Glutamatergic neuron (in vitro differentiated cells): ENCODE measurements at regions not wholly inside any gene's neighbourhood (a gene's known extent, or its start where the extent isn't known, plus 50 kb on each side); places are given as distances from the start of the nearest gene placed in this dataset.

ENCODE experiments used
- DNase-seq: peaks from one replicate; pipeline ENCODE4 v3.0.0; 2022
- H3K27ac Mint-ChIP-seq: one replicate; pipeline ENCODE4 v1.8.0; 2020; ENCODE audit warnings: mild to moderate bottlenecking, mixed read lengths, inconsistent platforms; ENCODE audit not compliant: unreplicated experiment
- H3K27me3 Mint-ChIP-seq: one replicate; pipeline ENCODE4 v1.8.0; 2020; ENCODE audit warnings: mild to moderate bottlenecking, moderate library complexity, mixed read lengths, inconsistent platforms; ENCODE audit not compliant: unreplicated experiment
- H3K36me3 Mint-ChIP-seq: one replicate; pipeline ENCODE4 v1.8.0; 2020; ENCODE audit warnings: mild to moderate bottlenecking, mixed read lengths, inconsistent platforms; ENCODE audit not compliant: unreplicated experiment
- H3K4me1 Mint-ChIP-seq: one replicate; pipeline ENCODE4 v1.8.0; 2020; ENCODE audit warnings: mild to moderate bottlenecking, low read depth, mixed read lengths, inconsistent platforms; ENCODE audit not compliant: unreplicated experiment
- H3K4me3 Mint-ChIP-seq: one replicate; pipeline ENCODE4 v1.8.0; 2020; ENCODE audit warnings: mild to moderate bottlenecking, mixed read lengths, inconsistent platforms; ENCODE audit not compliant: unreplicated experiment
- H3K9me3 Mint-ChIP-seq: one replicate; pipeline ENCODE4 v1.8.0; 2020; ENCODE audit warnings: mild to moderate bottlenecking, moderate library complexity, mixed read lengths, inconsistent platforms; ENCODE audit not compliant: unreplicated experiment
- TF ChIP-seq, protein P1 (sequence below): fragments of 200-600 bp; sonication (generic); IDR thresholded peaks from one replicate; pipeline ENCODE4 v1.5.0; 2021; ENCODE audit not compliant: partially characterized antibody, unreplicated experiment

DNA sequence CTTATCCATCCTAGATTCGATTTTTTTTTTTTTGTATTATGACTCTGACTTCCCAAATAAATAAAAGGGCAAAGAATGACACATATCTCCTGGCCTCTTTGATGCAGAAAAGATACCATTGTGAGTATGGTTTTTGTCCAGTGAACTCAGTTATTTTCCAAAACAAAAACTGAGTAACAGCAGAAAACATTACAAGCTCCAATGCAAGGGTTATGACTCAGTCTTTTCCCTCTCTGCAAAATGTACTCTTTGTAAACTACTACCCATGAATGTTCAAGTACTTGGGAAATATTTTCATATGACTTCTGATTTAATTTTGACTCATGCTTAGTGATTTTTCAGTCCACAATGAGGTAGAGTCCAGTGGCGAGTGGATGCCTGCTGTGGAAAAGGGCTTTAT, 355.3 kb downstream of the RNF144B start:
- TF ChIP-seq, protein P1, sequence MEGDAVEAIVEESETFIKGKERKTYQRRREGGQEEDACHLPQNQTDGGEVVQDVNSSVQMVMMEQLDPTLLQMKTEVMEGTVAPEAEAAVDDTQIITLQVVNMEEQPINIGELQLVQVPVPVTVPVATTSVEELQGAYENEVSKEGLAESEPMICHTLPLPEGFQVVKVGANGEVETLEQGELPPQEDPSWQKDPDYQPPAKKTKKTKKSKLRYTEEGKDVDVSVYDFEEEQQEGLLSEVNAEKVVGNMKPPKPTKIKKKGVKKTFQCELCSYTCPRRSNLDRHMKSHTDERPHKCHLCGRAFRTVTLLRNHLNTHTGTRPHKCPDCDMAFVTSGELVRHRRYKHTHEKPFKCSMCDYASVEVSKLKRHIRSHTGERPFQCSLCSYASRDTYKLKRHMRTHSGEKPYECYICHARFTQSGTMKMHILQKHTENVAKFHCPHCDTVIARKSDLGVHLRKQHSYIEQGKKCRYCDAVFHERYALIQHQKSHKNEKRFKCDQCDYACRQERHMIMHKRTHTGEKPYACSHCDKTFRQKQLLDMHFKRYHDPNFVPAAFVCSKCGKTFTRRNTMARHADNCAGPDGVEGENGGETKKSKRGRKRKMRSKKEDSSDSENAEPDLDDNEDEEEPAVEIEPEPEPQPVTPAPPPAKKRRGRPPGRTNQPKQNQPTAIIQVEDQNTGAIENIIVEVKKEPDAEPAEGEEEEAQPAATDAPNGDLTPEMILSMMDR = no peak
- Mint-ChIP-seq H3K36me3 (no peaks in the 10 kb centered on the region), H3K27me3 (no peaks in the 10 kb centered on the region), H3K27ac (no peak overlapping the region), H3K4me1 (no peaks in the 10 kb centered on the region), H3K9me3 (no peaks in the 10 kb centered on the region), H3K4me3 (no peak overlapping the region)
- DNase-seq = no peak

DNA sequence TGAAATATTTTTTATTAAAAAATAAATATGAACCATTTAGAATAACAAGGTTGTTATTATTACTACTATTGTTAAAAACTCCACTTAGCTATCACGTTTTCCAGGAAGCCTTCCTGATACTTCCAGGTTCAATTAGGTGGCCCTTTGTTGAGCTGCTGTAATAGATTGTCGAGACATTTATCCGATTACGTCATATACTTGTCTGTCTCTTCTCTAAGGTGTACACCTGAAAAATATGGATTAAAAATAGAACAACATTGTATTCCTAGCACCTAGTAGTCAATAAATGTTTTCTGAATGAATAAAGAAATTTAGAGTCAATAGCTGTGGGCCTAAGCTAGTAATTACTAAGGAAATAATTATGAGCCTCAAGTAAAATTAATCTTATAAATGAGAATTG, 359.6 kb downstream of the RNF144B start:
- Mint-ChIP-seq H3K9me3 (peaks cover 4% of the 10 kb centered on the region), H3K4me1 (peaks cover 5% of the 10 kb centered on the region), H3K27me3 (peaks cover 2% of the 10 kb centered on the region), H3K4me3 (no peak overlapping the region), H3K36me3 (no peaks in the 10 kb centered on the region), H3K27ac (no peak overlapping the region)
- DNase-seq = no peak
- TF ChIP-seq, protein P1 = no peak

DNA sequence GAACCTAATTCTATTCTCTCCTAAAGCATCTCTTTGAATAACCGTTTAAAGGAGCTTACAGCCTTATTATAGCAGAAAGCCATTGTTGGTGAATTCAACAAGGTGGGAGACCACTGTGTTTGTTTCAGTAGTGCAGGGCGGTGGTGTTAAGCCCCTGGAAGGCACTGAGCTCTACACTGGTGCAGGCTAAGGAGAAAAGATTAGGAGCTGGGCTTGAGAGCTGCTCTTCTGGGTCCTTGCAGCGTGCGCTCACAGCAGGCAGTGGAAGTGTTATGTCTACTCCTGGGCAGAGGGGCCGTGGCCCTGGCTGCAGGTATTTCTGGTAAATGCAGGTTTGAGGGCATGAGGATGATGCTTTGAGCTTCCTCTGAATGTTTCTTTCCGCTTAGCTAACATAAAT, 361.2 kb downstream of the RNF144B start:
- no peak for DNase-seq
- Mint-ChIP-seq H3K36me3 (no peaks in the 10 kb centered on the region), H3K27ac (no peak overlapping the region), H3K4me1 (peaks cover 7% of the 10 kb centered on the region), H3K9me3 (peaks cover 4% of the 10 kb centered on the region), H3K27me3 (peaks cover 2% of the 10 kb centered on the region), H3K4me3 (no peak overlapping the region)
- TF ChIP-seq, protein P1 = no peak

DNA sequence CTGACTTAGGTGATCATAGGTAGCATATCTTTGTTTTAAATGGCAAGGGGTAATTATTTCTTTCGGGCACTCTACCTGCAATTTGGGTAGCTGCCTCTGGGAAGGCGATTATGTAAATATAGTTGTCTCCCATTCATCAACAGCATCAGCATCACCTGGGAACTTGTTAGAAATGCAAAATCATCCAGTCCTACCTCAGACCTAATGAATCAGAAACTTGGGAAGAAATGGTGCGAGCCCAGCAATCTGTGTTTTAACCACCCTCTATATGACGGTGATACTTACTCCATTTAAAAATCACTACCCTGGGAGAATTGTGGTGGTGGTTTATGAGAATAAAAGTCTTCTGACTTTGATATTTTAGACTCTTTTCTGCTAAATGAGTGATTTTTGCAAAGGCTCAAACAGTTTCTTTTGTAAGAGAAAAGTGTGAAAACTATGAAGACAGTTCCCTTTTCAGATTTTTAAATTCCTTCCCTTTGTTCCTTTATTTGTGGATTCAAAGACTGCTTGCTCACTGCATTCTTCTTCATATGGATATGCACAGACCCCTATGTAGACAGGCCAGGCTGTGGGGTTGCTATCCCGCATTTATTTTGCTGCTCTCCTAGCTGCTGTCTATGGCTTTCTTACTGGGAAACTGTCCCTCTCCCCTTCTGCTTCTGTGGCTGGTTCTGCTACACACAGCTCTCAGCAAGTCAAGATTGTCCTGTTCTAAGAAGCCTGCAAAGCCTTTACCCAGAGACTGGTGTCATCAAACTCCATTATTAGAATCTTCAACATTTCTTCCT, 365.3 kb downstream of the RNF144B start:
- Mint-ChIP-seq H3K9me3 (peaks cover 4% of the 10 kb centered on the region), H3K27ac (no peak overlapping the region), H3K4me1 (peaks cover 8% of the 10 kb centered on the region), H3K36me3 (no peaks in the 10 kb centered on the region), H3K27me3 (peaks cover 2% of the 10 kb centered on the region), H3K4me3 (no peak overlapping the region)
- TF ChIP-seq, protein P1 = no peak
- no peak for DNase-seq

DNA sequence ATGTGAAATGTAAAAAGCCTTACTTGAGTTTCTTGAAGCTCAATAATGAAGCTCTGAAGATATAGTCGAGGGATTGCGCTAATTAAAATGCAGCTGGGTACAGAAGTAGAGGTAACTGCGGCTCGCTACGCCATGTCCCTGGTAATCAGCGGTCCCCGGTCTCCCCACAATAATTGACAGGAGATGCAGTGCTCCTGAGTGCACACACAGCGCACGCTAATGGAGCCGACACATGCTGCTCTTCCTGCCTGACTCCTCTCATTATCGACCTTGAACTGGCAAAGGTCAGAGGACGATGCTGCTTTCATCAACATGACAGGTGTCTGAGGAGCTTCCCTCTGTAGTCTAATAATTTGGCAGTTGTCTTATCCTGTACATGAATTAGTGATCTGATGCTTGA, 365.9 kb downstream of the RNF144B start:
- H3K4me3 Mint-ChIP-seq = no peak overlapping the region
- peak; percentile 26 for DNase-seq
- no peak overlapping the region for H3K27ac Mint-ChIP-seq
- H3K36me3 Mint-ChIP-seq = no peaks in the 10 kb centered on the region
- peaks cover 4% of the 10 kb centered on the region for H3K9me3 Mint-ChIP-seq
- H3K27me3 Mint-ChIP-seq = peaks cover 2% of the 10 kb centered on the region
- peaks cover 8% of the 10 kb centered on the region for H3K4me1 Mint-ChIP-seq
- TF ChIP-seq, protein P1 = no peak
